ENCODE measurements at regions not wholly inside any gene's neighbourhood (a gene's known extent, or its start where the extent isn't known, plus 50 kb on each side); places are given as distances from the start of the nearest gene placed in this dataset.

- Mint-ChIP-seq H3K9me3 (peaks cover 15% of the 10 kb centered on the region), H3K4me1 (ENCODE audit: low read depth) (no peaks in the 10 kb centered on the region), H3K4me3 (no peak overlapping the region), H3K27me3 (no peaks in the 10 kb centered on the region), H3K36me3 (ENCODE audit: low read depth) (no peaks in the 10 kb centered on the region), H3K27ac (no peak overlapping the region)
These were observed 466.1 kb downstream of the SPATA31D1 start for GRCh38 chr9:82454509-82455190.

GRCh38 chr9:82456642-82457041 is 468.1 kb downstream of the SPATA31D1 start:
- Mint-ChIP-seq H3K4me3 (no peak overlapping the region), H3K9me3 (peaks cover 10% of the 10 kb centered on the region), H3K36me3 (ENCODE audit: low read depth) (no peaks in the 10 kb centered on the region), H3K27me3 (no peaks in the 10 kb centered on the region), H3K4me1 (ENCODE audit: low read depth) (no peaks in the 10 kb centered on the region), H3K27ac (no peak overlapping the region)

GRCh38 chr9:82457298-82457697 is 468.7 kb downstream of the SPATA31D1 start:
- H3K9me3 Mint-ChIP-seq = peaks cover 3% of the 10 kb centered on the region
- H3K4me1 Mint-ChIP-seq (ENCODE audit: low read depth) = no peaks in the 10 kb centered on the region
- H3K27me3 Mint-ChIP-seq = no peaks in the 10 kb centered on the region
- H3K4me3 Mint-ChIP-seq = no peak overlapping the region
- H3K27ac Mint-ChIP-seq = no peak overlapping the region
- H3K36me3 Mint-ChIP-seq (ENCODE audit: low read depth) = no peaks in the 10 kb centered on the region

GRCh38 chr9:82457891-82458290 is 469.3 kb downstream of the SPATA31D1 start:
- H3K4me1 Mint-ChIP-seq (ENCODE audit: low read depth) = no peaks in the 10 kb centered on the region
- H3K27me3 Mint-ChIP-seq = no peaks in the 10 kb centered on the region
- no peaks in the 10 kb centered on the region for H3K9me3 Mint-ChIP-seq
- H3K4me3 Mint-ChIP-seq = no peak overlapping the region
- H3K27ac Mint-ChIP-seq = no peak overlapping the region
- H3K36me3 Mint-ChIP-seq (ENCODE audit: low read depth) = no peaks in the 10 kb centered on the region

- Mint-ChIP-seq H3K4me3 (no peak overlapping the region), H3K27ac (no peak overlapping the region), H3K36me3 (ENCODE audit: low read depth) (no peaks in the 10 kb centered on the region), H3K27me3 (no peaks in the 10 kb centered on the region), H3K4me1 (ENCODE audit: low read depth) (no peaks in the 10 kb centered on the region), H3K9me3 (no peaks in the 10 kb centered on the region)
These were observed 469.7 kb downstream of the SPATA31D1 start for GRCh38 chr9:82458296-82458695.

- H3K27me3 Mint-ChIP-seq = no peaks in the 10 kb centered on the region
- no peaks in the 10 kb centered on the region for H3K9me3 Mint-ChIP-seq
- H3K4me1 Mint-ChIP-seq (ENCODE audit: low read depth) = no peaks in the 10 kb centered on the region
- H3K27ac Mint-ChIP-seq = no peak overlapping the region
- no peaks in the 10 kb centered on the region for H3K36me3 Mint-ChIP-seq (ENCODE audit: low read depth)
- H3K4me3 Mint-ChIP-seq = no peak overlapping the region
These were observed 478.2 kb downstream of the SPATA31D1 start for GRCh38 chr9:82466616-82467260.

GRCh38 chr9:82467436-82467835 is 478.9 kb downstream of the SPATA31D1 start:
- Mint-ChIP-seq H3K27ac (no peak overlapping the region), H3K4me1 (ENCODE audit: low read depth) (no peaks in the 10 kb centered on the region), H3K4me3 (no peak overlapping the region), H3K27me3 (no peaks in the 10 kb centered on the region), H3K36me3 (ENCODE audit: low read depth) (no peaks in the 10 kb centered on the region), H3K9me3 (no peaks in the 10 kb centered on the region)

- Mint-ChIP-seq H3K27me3 (no peaks in the 10 kb centered on the region), H3K4me1 (ENCODE audit: low read depth) (no peaks in the 10 kb centered on the region), H3K27ac (no peak overlapping the region), H3K9me3 (no peaks in the 10 kb centered on the region), H3K36me3 (ENCODE audit: low read depth) (no peaks in the 10 kb centered on the region), H3K4me3 (no peak overlapping the region)
These were observed 485.7 kb downstream of the SPATA31D1 start for GRCh38 chr9:82474235-82474634.

GRCh38 chr9:82475584-82476301 is 487.2 kb downstream of the SPATA31D1 start:
- no peaks in the 10 kb centered on the region for H3K27me3 Mint-ChIP-seq
- no peaks in the 10 kb centered on the region for H3K4me1 Mint-ChIP-seq (ENCODE audit: low read depth)
- no peaks in the 10 kb centered on the region for H3K9me3 Mint-ChIP-seq
- no peak overlapping the region for H3K4me3 Mint-ChIP-seq
- H3K36me3 Mint-ChIP-seq (ENCODE audit: low read depth) = no peaks in the 10 kb centered on the region
- H3K27ac Mint-ChIP-seq = no peak overlapping the region

- H3K27me3 Mint-ChIP-seq = no peaks in the 10 kb centered on the region
- no peak overlapping the region for H3K27ac Mint-ChIP-seq
- H3K4me3 Mint-ChIP-seq = no peak overlapping the region
- no peaks in the 10 kb centered on the region for H3K9me3 Mint-ChIP-seq
- H3K4me1 Mint-ChIP-seq (ENCODE audit: low read depth) = no peaks in the 10 kb centered on the region
- H3K36me3 Mint-ChIP-seq (ENCODE audit: low read depth) = no peaks in the 10 kb centered on the region
These were observed 492.3 kb downstream of the SPATA31D1 start for GRCh38 chr9:82480921-82481320.

GRCh38 chr9:82487935-82488312 is 499.4 kb downstream of the SPATA31D1 start:
- no peaks in the 10 kb centered on the region for H3K36me3 Mint-ChIP-seq (ENCODE audit: low read depth)
- no peaks in the 10 kb centered on the region for H3K4me1 Mint-ChIP-seq (ENCODE audit: low read depth)
- H3K27me3 Mint-ChIP-seq = no peaks in the 10 kb centered on the region
- H3K4me3 Mint-ChIP-seq = no peak overlapping the region
- H3K27ac Mint-ChIP-seq = no peak overlapping the region
- no peaks in the 10 kb centered on the region for H3K9me3 Mint-ChIP-seq

GRCh38 chr9:82488313-82489200 is 500.0 kb downstream of the SPATA31D1 start:
- H3K36me3 Mint-ChIP-seq (ENCODE audit: low read depth) = no peaks in the 10 kb centered on the region
- no peaks in the 10 kb centered on the region for H3K9me3 Mint-ChIP-seq
- H3K4me3 Mint-ChIP-seq = no peak overlapping the region
- H3K4me1 Mint-ChIP-seq (ENCODE audit: low read depth) = no peaks in the 10 kb centered on the region
- no peaks in the 10 kb centered on the region for H3K27me3 Mint-ChIP-seq
- H3K27ac Mint-ChIP-seq = no peak overlapping the region

- no peaks in the 10 kb centered on the region for H3K4me1 Mint-ChIP-seq (ENCODE audit: low read depth)
- no peaks in the 10 kb centered on the region for H3K9me3 Mint-ChIP-seq
- H3K27ac Mint-ChIP-seq = no peak overlapping the region
- no peaks in the 10 kb centered on the region for H3K36me3 Mint-ChIP-seq (ENCODE audit: low read depth)
- H3K4me3 Mint-ChIP-seq = no peak overlapping the region
- no peaks in the 10 kb centered on the region for H3K27me3 Mint-ChIP-seq
These were observed 500.7 kb downstream of the SPATA31D1 start for GRCh38 chr9:82489201-82489821.

GRCh38 chr9:82490019-82490499 is 501.5 kb downstream of the SPATA31D1 start:
- Mint-ChIP-seq H3K27ac (no peak overlapping the region), H3K4me1 (ENCODE audit: low read depth) (no peaks in the 10 kb centered on the region), H3K36me3 (ENCODE audit: low read depth) (no peaks in the 10 kb centered on the region), H3K9me3 (no peaks in the 10 kb centered on the region), H3K4me3 (no peak overlapping the region), H3K27me3 (no peaks in the 10 kb centered on the region)
